Inflammatory macrophage (primary cell): ENCODE measurements at regions not wholly inside any gene's neighbourhood (a gene's known extent, or its start where the extent isn't known, plus 50 kb on each side); places are given as distances from the start of the nearest gene placed in this dataset.

Experiments
- DNase-seq, 2 donors: peaks; one replicate each; pipeline ENCODE4 v3.0.0-alpha.2; 2020 to 2022

GRCh38 chr11:69974528-69974927 lies 103.6 kb upstream of the ANO1 start:
- no peak for DNase-seq

DNA sequence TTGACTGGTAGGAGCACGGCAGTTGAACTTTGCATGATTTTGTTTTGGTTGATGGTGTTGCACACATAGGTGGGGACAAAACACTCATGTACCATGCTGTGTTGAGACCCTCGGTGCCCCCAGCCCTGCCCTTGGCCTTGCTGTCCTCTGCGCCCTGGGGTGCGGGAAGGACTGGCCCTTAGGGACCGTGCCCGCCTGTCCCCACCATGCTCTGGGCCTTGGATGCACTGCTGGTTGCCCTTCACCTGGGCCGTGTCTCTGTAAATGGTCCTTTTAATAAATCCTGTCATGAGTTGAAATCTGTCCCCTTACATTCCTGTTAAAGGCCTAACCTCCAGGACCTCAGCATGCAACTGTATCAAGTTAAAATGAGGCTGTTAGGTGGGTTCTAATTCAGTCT lies 102.3 kb upstream of the ANO1 start:
- DNase-seq = no peak

DNA sequence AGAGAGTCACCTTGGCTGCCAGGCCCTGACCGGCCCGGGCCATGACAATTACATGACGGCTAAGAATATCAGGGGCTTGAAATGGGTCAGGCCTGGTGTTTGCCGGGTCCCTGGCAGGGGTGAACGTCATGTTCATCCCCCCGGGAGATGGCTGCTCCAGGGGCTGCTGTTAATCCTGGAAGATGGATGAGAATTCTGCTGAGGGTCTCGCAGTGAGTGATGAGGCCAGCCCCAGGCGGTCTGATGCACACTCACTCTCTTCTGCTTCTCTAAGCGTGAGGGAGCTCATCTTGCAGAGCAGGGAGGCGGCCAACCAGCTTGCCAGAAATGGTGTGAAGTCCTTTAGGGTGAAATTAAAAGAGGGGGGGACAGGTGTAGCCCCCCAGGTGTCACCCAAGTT lies 101.3 kb upstream of the ANO1 start:
- DNase-seq = no peak

- DNase-seq = no peak
These were observed 100.2 kb upstream of the ANO1 start for GRCh38 chr11:69977951-69978350.

- no peak for DNase-seq
These were observed 99.1 kb upstream of the ANO1 start for GRCh38 chr11:69978841-69979614.

DNA sequence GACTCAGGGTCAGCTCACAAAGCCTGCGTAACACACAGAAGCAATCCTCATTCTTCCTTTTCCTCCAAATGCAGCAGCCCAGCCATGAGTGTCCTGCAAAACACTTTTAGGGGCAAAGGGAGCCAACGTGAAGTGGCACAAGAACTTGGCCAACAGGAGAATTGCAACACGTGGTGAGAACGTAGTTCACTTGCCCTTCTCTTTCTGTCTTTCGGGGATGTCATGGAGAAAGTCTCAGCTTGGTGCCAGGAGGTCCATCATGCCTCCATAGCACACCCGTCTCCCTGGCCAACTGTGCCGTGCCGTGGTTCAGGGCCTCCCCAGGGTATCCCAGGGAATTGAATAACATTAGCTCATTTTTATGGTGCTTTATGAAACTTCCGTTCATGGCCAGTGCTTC lies 98.5 kb upstream of the ANO1 start:
- no peak for DNase-seq

DNA sequence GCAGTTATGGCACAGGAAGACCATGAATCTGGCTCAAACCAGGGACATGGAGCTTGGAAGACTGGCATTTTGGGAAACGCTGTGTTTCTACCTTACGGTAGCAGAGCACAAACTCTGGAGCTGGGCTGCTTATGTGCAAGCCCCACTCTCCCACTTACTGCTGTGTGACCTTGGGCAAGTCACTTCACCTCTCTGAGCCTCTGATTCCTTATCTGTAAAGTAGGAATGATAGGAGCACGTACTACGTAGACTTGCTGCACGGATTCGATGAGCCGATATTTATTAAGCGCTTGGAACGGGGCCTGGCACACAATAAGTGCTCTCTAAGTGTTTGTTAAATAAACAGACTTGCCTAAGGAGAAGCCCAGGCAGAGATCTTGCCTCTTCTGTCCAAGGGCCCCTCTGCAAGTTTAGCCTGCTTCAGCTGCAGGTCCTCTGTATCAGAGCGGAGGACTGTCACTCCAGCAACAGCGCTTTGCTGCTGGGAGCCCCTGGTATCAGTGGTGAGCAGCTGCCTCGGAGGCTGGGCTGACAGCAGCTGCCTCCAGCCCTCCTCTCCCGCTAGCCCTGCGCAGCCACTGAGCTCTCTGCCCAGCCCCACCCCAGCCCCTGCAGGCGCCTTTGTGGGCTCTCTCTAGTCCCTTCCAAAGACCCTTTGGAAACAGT lies 96.9 kb upstream of the ANO1 start:
- DNase-seq = no peak

GRCh38 chr11:69982690-69983570 lies 95.2 kb upstream of the ANO1 start:
- DNase-seq = no peak

- no peak for DNase-seq
These were observed 94.6 kb upstream of the ANO1 start for GRCh38 chr11:69983571-69983877.

GRCh38 chr11:69983897-69984438 lies 94.1 kb upstream of the ANO1 start:
- no peak for DNase-seq

DNA sequence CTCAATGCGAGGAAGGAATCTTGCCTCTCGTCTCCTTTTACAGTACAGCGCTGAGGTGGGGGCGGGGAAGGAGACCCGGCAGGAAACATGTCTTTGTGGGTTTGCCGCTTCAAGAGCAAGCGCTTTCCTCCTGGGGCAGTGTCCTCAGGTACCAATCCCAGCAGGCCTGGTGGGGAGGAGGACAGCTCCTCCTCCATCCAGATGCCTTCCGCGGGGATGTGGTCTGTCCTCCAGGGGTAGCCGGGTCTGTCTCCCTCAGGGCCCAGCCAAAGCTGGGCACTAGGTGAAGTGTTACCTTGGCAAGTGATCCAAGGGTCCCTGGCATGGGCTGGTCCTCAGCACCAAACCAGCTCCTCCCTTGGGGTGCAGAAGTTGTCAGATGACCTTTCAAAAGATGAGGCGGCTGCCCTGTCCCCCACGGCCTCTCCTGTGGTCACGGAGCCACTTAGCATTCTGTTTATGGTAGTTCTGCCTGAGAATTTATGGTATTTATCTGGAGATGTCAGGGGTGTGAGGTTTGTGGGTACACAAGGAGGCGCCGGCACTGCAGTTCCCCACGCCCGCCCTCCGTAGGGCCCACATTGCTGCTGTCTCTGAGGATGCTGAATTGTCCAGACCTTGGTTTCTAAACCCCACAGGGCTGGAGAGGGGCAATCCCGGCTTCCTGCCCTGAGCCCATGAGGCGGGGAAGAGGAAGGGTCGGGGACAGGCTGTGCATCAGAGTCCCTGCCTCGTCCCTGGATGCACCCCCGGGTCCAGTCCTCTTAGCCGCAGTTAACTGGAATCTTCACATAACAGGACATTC lies 93.5 kb upstream of the ANO1 start:
- no peak for DNase-seq

- no peak for DNase-seq
These were observed 92.8 kb upstream of the ANO1 start for GRCh38 chr11:69985331-69985640.

DNA sequence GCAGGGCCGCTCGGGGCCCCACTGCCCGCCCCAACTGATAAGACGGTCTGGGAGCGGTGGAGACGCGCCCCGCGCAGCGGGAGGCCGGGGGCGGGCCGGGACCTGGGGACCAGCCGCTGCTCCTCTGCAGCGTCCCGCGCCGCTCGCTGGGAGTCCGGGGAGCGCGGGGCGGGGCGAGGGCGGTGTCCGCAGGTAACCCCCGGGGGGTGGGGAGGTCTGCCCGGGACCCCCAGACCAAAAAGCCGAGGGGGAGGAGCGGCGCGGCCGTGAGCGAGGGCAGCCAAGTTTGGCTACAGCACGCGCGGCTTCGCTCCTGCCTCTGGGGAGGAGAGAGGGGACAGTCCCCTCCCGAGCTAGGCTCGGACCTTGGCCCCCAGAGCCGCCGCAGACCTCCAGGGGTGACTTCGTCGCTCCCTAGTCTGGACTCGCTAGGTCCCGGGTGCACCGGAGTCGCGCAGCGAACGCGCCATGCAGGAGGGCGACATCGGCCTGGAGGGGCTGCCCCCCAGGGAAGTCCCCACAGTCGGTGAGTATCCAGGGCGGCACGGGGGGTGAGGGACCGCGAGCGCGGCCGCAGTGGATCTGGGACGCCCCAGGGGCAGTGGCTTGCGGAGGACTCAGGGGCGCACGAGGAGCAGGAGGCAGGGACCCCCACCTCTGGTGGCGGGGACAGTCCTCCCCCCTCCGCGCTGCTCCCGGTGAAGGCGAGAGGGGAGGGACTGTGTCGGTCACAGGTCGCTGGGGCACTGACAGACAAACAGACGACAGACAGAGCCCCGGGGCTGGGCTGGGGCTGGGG lies 92.3 kb upstream of the ANO1 start:
- DNase-seq = no peak

GRCh38 chr11:69986440-69986787 lies 91.7 kb upstream of the ANO1 start:
- no peak for DNase-seq

DNA sequence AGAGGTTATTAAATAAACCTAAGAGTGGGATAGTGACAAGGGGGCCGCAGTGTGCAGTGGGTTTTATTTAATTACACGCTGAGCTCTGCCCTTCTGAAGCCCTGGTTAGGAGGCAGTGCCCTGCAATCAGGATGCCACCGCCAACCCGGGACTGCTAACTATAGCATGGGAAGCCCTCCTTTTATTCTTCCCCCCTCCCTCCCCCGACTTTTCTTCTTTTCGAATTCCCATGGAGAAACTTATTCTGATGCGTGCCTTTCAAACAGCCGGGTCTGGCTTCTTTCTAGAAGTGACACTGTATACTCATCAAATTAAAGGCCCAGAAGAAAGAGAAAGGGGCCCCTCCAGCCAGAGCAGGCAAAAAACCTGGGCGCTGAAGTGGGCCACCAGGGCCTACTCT lies 91.3 kb upstream of the ANO1 start:
- DNase-seq = no peak

DNA sequence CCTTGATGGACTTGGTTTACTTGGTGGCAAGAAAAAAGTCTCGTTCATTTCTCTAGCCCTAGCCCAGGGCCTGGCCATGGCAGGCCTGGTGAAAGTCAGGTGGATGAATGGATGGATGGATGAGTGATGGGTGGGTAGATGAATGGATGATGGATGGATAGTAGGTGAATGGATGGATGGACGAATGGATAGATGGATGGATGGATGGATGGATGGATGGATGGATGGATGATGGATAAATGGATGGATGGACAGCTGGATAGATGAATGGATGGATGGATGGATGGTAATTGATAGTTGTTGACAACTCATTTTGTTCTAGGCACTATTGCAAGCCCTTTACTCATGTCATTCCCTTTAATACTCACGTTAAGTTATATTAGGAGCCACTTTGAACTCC lies 86.1 kb upstream of the ANO1 start:
- DNase-seq = no peak

DNA sequence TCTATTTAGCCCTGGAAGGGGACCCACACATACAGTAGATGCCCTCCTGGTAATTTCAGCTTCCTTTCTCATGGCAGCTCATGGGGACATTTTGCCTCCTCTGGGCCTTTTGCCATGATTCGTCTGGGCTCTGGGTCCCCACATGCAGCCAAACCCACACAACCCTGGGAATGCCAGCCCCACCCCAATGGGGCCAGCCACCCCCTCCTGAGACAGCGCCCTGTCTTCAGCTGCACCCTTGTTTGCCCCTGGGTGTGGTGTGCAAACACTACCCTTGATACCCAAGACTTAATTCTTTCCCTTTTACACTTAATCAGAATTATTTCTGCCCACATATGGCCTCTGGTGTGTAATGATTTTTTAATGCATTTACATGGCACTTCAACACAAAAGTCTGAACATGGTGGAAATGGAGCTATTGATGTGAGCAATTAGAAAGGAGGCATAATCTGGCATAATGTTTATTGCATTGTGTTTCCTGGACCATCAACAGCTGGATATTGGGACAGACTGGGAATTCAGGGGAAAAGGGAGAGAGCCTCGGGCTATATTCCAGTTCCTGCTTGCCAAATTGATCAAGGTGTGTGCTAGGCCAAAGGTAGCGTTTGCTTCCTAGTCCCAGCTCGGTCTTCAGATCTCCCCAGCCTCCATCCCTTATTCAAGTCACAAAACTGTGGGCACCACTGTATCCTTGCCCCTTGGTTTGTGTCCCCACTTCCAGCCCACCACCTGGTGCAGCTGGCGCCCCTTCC lies 85.0 kb upstream of the ANO1 start:
- DNase-seq = no peak

DNA sequence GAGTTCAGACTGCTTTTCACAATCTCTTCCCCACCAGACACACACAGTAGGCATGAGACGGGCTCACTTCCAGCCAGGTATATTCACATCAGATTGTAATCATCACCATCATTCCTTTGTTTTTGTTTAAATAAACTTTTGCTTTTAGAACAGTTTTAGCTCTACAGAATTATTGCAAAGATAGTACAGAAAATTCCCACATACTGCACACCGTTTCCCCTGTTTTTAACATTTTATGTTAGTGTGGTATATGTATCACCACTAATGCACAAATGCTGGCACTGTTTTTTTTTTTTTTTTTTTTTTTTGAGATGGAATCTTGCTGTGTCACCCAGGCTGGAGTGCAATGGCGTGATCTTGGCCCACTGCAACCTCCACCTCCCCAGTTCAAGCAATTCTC lies 83.3 kb upstream of the ANO1 start:
- no peak for DNase-seq

- DNase-seq = no peak
These were observed 82.4 kb upstream of the ANO1 start for GRCh38 chr11:69995697-69996096.

DNA sequence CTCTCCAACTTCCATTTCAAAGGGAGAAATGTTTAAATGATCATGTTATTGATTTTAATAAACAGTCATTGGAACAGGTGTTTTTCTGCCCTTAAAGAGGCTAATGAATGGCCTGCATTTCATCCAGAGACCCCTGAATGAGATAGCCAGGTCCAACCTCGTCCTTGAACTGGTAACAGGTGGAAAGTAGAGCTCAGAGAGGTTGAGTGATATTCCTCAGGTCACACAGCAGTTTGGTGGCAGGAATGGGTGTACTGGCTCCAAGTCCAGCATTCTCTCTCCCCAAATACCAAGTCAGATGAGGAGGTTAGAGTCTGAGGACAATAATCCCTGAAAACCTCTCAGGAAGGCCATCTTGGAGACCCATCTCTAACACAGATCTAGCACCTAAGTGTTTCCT lies 81.7 kb upstream of the ANO1 start:
- no peak for DNase-seq

- DNase-seq = no peak
These were observed 80.8 kb upstream of the ANO1 start for GRCh38 chr11:69997352-69997751.
